Esophagus squamous epithelium (tissue), 5 donors: ENCODE measurements at regions not wholly inside any gene's neighbourhood (a gene's known extent, or its start where the extent isn't known, plus 50 kb on each side); places are given as distances from the start of the nearest gene placed in this dataset.

Experiments used
- DNase-seq: peaks from one replicate; lab custom pipeline; 2025; lab: John Stamatoyannopoulos, UW
- H3K27ac ChIP-seq, 4 donors: fragments of 200-600 bp; sonication (generic); one replicate each; pipeline ENCODE4 v1.5.1; 2016 to 2019; ENCODE audit warnings: mild to moderate bottlenecking in 1 of 4
- H3K27me3 ChIP-seq, 4 donors: fragments of 200-600 bp; sonication (generic); 1 replicate in 3 of 4; 2 replicates in 1 of 4; pipeline versions ENCODE4 v1.5.1 to v1.6.0; 2017 to 2021; ENCODE audit warnings: antibody characterized with exemption in 1 of 4
- H3K36me3 ChIP-seq, 3 donors: fragments of 200-600 bp; sonication (generic); one replicate each; pipeline ENCODE4 v1.5.1; 2016 to 2019
- H3K4me1 ChIP-seq, 3 donors: fragments of 200-600 bp; sonication (generic); one replicate each; pipeline ENCODE4 v1.5.1; 2017 to 2019
- H3K4me3 ChIP-seq, 4 donors: fragments of 200-600 bp; sonication (generic); 1 replicate in 3 of 4; 2 replicates in 1 of 4; pipeline ENCODE4 v1.5.1; 2016 to 2019; ENCODE audit warnings: mild to moderate bottlenecking in 2 of 4, moderate library complexity in 1 of 4
- H3K9me3 ChIP-seq, 3 donors: fragments of 200-600 bp; sonication (generic); one replicate each; pipeline ENCODE4 v1.5.1; 2016 to 2019
- POLR2A ChIP-seq, 4 donors: fragments of 450-650 bp; IDR thresholded peaks; one replicate each; pipeline ENCODE4 v1.6.1; 2017; ENCODE audit warnings: antibody characterized with exemption in 4 of 4, mild to moderate bottlenecking in 4 of 4, moderate library complexity in 3 of 4
- WGBS, 2 donors: methylation state at CpG; one replicate each; pipeline ENCODE4 v1.1.5; 2018; 5-methylcytosine and 5-hydroxymethylcytosine counted together
- intact Hi-C: fragments of 100-400 bp; cut with DNase I; formaldehyde crosslinking; loops from one replicate; pipeline ENCODE4 v1.15.0; 2022
- TF ChIP-seq, protein P1 (sequence below), 6 experiments: fragments of 450-650 bp in 4 of 6; fragments of 200-600 bp in 2 of 6; sonication (generic) in 2 of 6; IDR thresholded peaks; one replicate each; pipeline ENCODE4 v1.5.1; 2016 to 2019; ENCODE audit warnings: antibody characterized with exemption in 6 of 6, mild to moderate bottlenecking in 4 of 6, moderate library complexity in 4 of 6
- donor health status: DM: yes; HTN: yes; CAD: no.

DNA sequence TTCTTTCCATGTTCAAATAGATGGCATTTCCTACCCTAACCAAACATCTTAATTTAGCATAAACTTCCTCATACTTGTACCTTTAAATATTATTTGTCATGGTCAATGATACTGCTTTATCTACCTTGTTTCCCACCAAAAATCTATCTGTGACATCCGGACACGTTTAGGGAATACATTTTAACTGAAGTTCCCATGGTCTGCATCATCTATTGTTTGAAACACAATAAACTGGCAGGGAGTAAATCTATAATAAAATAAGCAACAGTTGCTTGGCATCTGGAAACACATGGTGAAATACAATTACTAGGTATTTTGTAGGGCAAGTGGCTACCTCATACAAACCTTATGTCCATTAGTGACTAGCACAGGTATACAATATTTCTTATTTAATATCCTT is 289.1 kb downstream of the GJA1 start:
- Histone ChIP-seq H3K4me1 (no peaks in the 10 kb centered on the region), H3K36me3 (no peaks in the 10 kb centered on the region), H3K27ac (no peak overlapping the region), H3K4me3 (no peak overlapping the region), H3K27me3 (no peaks in the 10 kb centered on the region), H3K9me3 (no peaks in the 10 kb centered on the region)
- DNase-seq: no peak
- intact Hi-C loops: no loop called here
- 55 to 69% methylated on average over 2 of the region's 2 CpGs for WGBS, 2 donors
- TF ChIP-seq POLR2A (IDR thresholded peaks at IDR 0.05): no peak
- TF ChIP-seq, protein P1, sequence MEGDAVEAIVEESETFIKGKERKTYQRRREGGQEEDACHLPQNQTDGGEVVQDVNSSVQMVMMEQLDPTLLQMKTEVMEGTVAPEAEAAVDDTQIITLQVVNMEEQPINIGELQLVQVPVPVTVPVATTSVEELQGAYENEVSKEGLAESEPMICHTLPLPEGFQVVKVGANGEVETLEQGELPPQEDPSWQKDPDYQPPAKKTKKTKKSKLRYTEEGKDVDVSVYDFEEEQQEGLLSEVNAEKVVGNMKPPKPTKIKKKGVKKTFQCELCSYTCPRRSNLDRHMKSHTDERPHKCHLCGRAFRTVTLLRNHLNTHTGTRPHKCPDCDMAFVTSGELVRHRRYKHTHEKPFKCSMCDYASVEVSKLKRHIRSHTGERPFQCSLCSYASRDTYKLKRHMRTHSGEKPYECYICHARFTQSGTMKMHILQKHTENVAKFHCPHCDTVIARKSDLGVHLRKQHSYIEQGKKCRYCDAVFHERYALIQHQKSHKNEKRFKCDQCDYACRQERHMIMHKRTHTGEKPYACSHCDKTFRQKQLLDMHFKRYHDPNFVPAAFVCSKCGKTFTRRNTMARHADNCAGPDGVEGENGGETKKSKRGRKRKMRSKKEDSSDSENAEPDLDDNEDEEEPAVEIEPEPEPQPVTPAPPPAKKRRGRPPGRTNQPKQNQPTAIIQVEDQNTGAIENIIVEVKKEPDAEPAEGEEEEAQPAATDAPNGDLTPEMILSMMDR (IDR thresholded peaks at IDR 0.05): no peak

DNA sequence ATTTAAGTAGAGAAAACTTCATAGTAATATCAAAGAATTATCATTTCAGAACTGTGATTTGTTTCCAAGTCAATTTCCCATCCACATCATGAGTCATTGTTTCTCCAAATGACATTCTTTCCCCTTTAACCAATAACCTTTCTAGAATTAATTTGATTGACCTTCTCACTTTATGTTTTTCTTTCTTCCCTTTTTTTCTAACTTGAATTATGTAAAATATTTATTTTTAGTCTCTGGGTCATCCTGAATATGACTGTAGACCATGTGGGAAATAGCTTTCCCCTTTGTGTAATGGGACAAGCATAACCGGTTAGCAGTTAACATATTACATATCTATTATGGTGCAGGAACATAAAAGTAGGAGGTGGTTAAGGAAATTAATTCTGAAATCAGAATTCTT is 291.1 kb downstream of the GJA1 start:
- WGBS, 2 donors: 67 to 95% methylated on average over 1 of the region's 1 CpG
- Histone ChIP-seq H3K4me1 (no peaks in the 10 kb centered on the region), H3K36me3 (no peaks in the 10 kb centered on the region), H3K4me3 (no peak overlapping the region), H3K27ac (no peak overlapping the region), H3K27me3 (no peaks in the 10 kb centered on the region), H3K9me3 (peaks cover 0 to 9% (median 9%) of the 10 kb centered on the region in 3 donors)
- intact Hi-C loops: no loop called here
- TF ChIP-seq, protein P1 (IDR thresholded peaks at IDR 0.05): no peak
- TF ChIP-seq POLR2A (IDR thresholded peaks at IDR 0.05): no peak
- no peak for DNase-seq

DNA sequence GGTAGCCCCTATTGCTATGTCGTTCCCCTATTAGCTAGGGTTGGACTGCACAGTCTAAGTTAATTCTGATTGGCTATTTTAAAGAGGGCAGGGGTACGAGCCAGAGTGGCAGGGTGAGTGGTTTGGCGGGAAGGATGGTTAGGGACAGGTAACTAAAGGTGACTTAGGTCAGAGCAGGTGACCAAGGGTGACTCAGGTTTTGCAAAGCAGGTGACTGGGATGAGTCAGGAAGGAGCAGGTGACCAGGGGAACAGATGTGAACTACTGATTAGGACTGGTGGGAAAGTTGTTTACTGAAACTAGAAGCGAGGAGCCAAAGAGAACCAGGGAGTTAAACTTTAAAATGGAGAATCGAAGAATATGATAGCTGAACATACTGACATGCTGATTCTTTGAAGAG is 295.2 kb downstream of the GJA1 start:
- Histone ChIP-seq H3K36me3 (no peaks in the 10 kb centered on the region), H3K4me3 (no peak overlapping the region), H3K9me3 (peaks cover 0 to 9% (median 9%) of the 10 kb centered on the region in 3 donors), H3K4me1 (peaks cover 0 to 12% (median 0%) of the 10 kb centered on the region in 3 donors), H3K27ac (no peak overlapping the region), H3K27me3 (no peaks in the 10 kb centered on the region)
- 87 to 93% methylated on average over 5 of the region's 5 CpGs for WGBS, 2 donors
- intact Hi-C loops: no loop called here
- no peak for DNase-seq
- TF ChIP-seq, protein P1 (IDR thresholded peaks at IDR 0.05): no peak
- TF ChIP-seq POLR2A (IDR thresholded peaks at IDR 0.05): no peak

DNA sequence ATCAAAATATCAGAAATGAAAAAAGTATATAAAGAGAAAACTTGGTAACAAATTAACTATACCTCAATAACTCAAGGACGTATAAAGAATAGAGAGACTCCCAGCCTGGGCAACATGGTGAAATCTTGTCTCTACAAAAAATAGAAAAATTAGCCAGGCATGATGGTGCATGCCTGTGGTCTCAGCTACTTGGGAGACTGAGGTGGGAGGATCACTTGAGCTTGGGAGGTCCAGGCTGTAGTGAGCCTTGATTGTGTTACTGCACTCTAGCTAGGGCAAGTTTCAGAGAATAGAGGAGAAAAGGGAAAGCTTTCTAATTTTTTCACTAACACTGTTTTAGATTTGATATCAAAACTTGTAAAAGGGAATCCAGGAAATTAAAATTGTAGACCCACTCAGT is 295.9 kb downstream of the GJA1 start:
- intact Hi-C loops: no loop called here
- Histone ChIP-seq H3K27me3 (no peaks in the 10 kb centered on the region), H3K4me3 (no peak overlapping the region), H3K36me3 (no peaks in the 10 kb centered on the region), H3K4me1 (peaks cover 0 to 12% (median 0%) of the 10 kb centered on the region in 3 donors), H3K9me3 (peaks cover 0 to 9% (median 9%) of the 10 kb centered on the region in 3 donors), H3K27ac (no peak overlapping the region)
- no peak for TF ChIP-seq POLR2A (IDR thresholded peaks at IDR 0.05)
- TF ChIP-seq, protein P1 (IDR thresholded peaks at IDR 0.05): no peak
- DNase-seq: no peak
- WGBS, 2 donors: 82% methylated on average over 1 of the region's 1 CpG

DNA sequence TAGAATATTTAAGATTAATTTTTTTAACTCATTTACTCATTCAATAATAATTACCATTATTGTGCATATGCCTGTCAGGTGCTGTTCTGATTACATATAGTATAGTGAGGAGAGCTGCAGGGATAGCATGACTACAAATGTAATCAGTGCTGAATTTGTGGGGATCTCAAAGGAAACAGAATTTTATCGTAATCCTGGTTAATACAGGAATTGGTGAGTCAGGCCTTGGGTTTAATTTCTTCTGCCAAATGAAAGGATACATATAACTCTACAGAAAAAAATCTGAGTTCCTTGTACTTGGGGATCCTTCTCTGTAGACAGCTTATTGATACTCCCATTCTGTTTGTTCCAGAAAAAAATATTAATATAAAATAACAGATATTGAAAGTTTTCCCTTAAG is 297.2 kb downstream of the GJA1 start:
- Histone ChIP-seq H3K4me3 (no peak overlapping the region), H3K4me1 (peaks cover 0 to 12% (median 0%) of the 10 kb centered on the region in 3 donors), H3K27ac (no peak overlapping the region), H3K27me3 (no peaks in the 10 kb centered on the region), H3K36me3 (no peaks in the 10 kb centered on the region), H3K9me3 (peaks cover 0 to 9% (median 9%) of the 10 kb centered on the region in 3 donors)
- 23 to 24% methylated on average over 1 of the region's 1 CpG for WGBS, 2 donors
- DNase-seq: no peak
- intact Hi-C loops: no loop called here
- TF ChIP-seq POLR2A (IDR thresholded peaks at IDR 0.05): no peak
- TF ChIP-seq, protein P1 (IDR thresholded peaks at IDR 0.05): no peak
